Ramos (cell line): ENCODE measurements at regions not wholly inside any gene's neighbourhood (a gene's known extent, or its start where the extent isn't known, plus 50 kb on each side); places are given as distances from the start of the nearest gene placed in this dataset.
"Not testable (repeated sequence)": the region's sequence is repeated elsewhere in the genome, so short reads cannot be mapped to it uniquely, and the experiment has no call there.

ENCODE experiments used
- in situ Hi-C: fragments of 300-500 bp; cut with MboI; formaldehyde crosslinking; loops from one replicate; pipeline ENCODE4 v1.14.3; 2022; ENCODE audit warnings: low sequenced_read_pairs; ENCODE audit not compliant: unreplicated experiment

- in situ Hi-C loops = no loop called here
Measured at GRCh38 chr2:234898534-234899053, 53.2 kb upstream of the SH3BP4 start.

- in situ Hi-C loops = not testable (repeated sequence)
Measured at GRCh38 chr2:234888442-234888841, 63.4 kb upstream of the SH3BP4 start.

GRCh38 chr2:234887195-234887594 is 64.6 kb upstream of the SH3BP4 start:
- in situ Hi-C loops = no loop called here

GRCh38 chr2:234885886-234886285 is 65.9 kb upstream of the SH3BP4 start:
- in situ Hi-C loops = no loop called here

- in situ Hi-C loops = no loop called here
Measured at GRCh38 chr2:234885118-234885517, 66.7 kb upstream of the SH3BP4 start.

GRCh38 chr2:234884591-234884990 is 67.2 kb upstream of the SH3BP4 start:
- in situ Hi-C loops = no loop called here

- in situ Hi-C loops = no loop called here
Measured at GRCh38 chr2:234881413-234882241, 70.2 kb upstream of the SH3BP4 start.

GRCh38 chr2:234880551-234881211 is 71.1 kb upstream of the SH3BP4 start:
- in situ Hi-C loops = no loop called here

GRCh38 chr2:234879671-234880455 is 72.0 kb upstream of the SH3BP4 start:
- in situ Hi-C loops = no loop called here

GRCh38 chr2:234876621-234877020 is 75.2 kb upstream of the SH3BP4 start:
- in situ Hi-C loops = not testable (repeated sequence)

- in situ Hi-C loops = no loop called here
Measured at GRCh38 chr2:234874347-234875046, 77.3 kb upstream of the SH3BP4 start.

- in situ Hi-C loops = no loop called here
Measured at GRCh38 chr2:234873828-234874173, 78.0 kb upstream of the SH3BP4 start.

GRCh38 chr2:234873103-234873827 is 78.6 kb upstream of the SH3BP4 start:
- in situ Hi-C loops = no loop called here

GRCh38 chr2:234869969-234870368 is 81.8 kb upstream of the SH3BP4 start:
- in situ Hi-C loops = no loop called here

GRCh38 chr2:234869164-234869563 is 82.7 kb upstream of the SH3BP4 start:
- in situ Hi-C loops = no loop called here

GRCh38 chr2:234867882-234868285 is 83.9 kb upstream of the SH3BP4 start:
- in situ Hi-C loops = no loop called here

- in situ Hi-C loops = no loop called here
Measured at GRCh38 chr2:234865586-234865985, 86.2 kb upstream of the SH3BP4 start.

GRCh38 chr2:234865040-234865439 is 86.8 kb upstream of the SH3BP4 start:
- in situ Hi-C loops = no loop called here

GRCh38 chr2:234864506-234864905 is 87.3 kb upstream of the SH3BP4 start:
- in situ Hi-C loops = no loop called here
